ENCODE measurements at regions not wholly inside any gene's neighbourhood (a gene's known extent, or its start where the extent isn't known, plus 50 kb on each side); places are given as distances from the start of the nearest gene placed in this dataset.

- Histone ChIP-seq H3K36me3 (ENCODE audit: control insufficient read depth, insufficient read depth, low read length, severe bottlenecking) (no peaks in the 10 kb centered on the region), H3K9me3 (ENCODE audit: control insufficient read depth, low read length) (no peaks in the 10 kb centered on the region), H3K4me1 (ENCODE audit: control insufficient read depth, insufficient read depth, low read length) (no peaks in the 10 kb centered on the region), H3K4me3 (ENCODE audit: low read length) (no peak overlapping the region), H3K9ac (ENCODE audit: low read length) (no peak overlapping the region), H3K27me3 (replicated peaks; ENCODE audit: control insufficient read depth, insufficient read depth, low read length) (no peaks in the 10 kb centered on the region)
- no peak for DNase-seq (ENCODE audit: low read depth)
Measured at GRCh38 chr3:25863416-25863959, 73.6 kb downstream of the OXSM start.

GRCh38 chr3:25870452-25870851, 80.6 kb downstream of the OXSM start:
- Histone ChIP-seq H3K27me3 (replicated peaks; ENCODE audit: control insufficient read depth, insufficient read depth, low read length) (no peaks in the 10 kb centered on the region), H3K4me3 (ENCODE audit: low read length) (no peak overlapping the region), H3K9ac (ENCODE audit: low read length) (no peak overlapping the region), H3K4me1 (ENCODE audit: control insufficient read depth, insufficient read depth, low read length) (no peaks in the 10 kb centered on the region), H3K9me3 (ENCODE audit: control insufficient read depth, low read length) (peaks cover 7% of the 10 kb centered on the region), H3K36me3 (ENCODE audit: control insufficient read depth, insufficient read depth, low read length, severe bottlenecking) (no peaks in the 10 kb centered on the region)
- no peak for DNase-seq (ENCODE audit: low read depth)

- H3K36me3 ChIP-seq (ENCODE audit: control insufficient read depth, insufficient read depth, low read length, severe bottlenecking) = no peaks in the 10 kb centered on the region
- no peak for DNase-seq (ENCODE audit: low read depth)
- no peak overlapping the region for H3K9ac ChIP-seq (ENCODE audit: low read length)
- H3K4me3 ChIP-seq (ENCODE audit: low read length) = no peak overlapping the region
- H3K27me3 ChIP-seq (replicated peaks; ENCODE audit: control insufficient read depth, insufficient read depth, low read length) = no peaks in the 10 kb centered on the region
- H3K9me3 ChIP-seq (ENCODE audit: control insufficient read depth, low read length) = peaks cover 7% of the 10 kb centered on the region
- no peaks in the 10 kb centered on the region for H3K4me1 ChIP-seq (ENCODE audit: control insufficient read depth, insufficient read depth, low read length)
Measured at GRCh38 chr3:25872200-25872877, 82.4 kb downstream of the OXSM start.

DNA sequence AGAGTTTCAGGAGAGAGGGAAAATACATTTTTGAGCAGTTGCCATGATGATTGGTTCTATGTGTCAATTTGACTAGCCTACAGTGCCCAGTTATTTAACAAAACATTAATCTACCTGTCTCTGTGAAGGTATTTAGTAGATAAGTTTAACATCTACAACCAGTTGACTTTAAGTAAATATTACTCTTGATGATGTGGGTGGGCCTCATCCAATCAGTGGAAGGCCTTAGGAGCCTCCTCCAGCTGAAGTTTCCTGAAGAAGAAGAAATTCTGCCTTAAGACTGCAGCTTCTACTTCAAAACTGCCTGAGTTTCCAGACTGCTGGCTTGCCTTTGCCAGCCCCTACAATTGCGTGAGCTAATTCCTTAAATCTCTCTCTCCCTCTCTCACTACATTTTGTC, 93.6 kb downstream of the OXSM start:
- Histone ChIP-seq H3K36me3 (ENCODE audit: control insufficient read depth, insufficient read depth, low read length, severe bottlenecking) (no peaks in the 10 kb centered on the region), H3K9me3 (ENCODE audit: control insufficient read depth, low read length) (no peaks in the 10 kb centered on the region), H3K4me3 (ENCODE audit: low read length) (no peak overlapping the region), H3K27me3 (replicated peaks; ENCODE audit: control insufficient read depth, insufficient read depth, low read length) (no peaks in the 10 kb centered on the region), H3K4me1 (ENCODE audit: control insufficient read depth, insufficient read depth, low read length) (no peaks in the 10 kb centered on the region), H3K9ac (ENCODE audit: low read length) (no peak overlapping the region)
- DNase-seq (ENCODE audit: low read depth) = no peak

GRCh38 chr3:25884981-25885380, 95.1 kb downstream of the OXSM start:
- Histone ChIP-seq H3K4me3 (ENCODE audit: low read length) (no peak overlapping the region), H3K9me3 (ENCODE audit: control insufficient read depth, low read length) (no peaks in the 10 kb centered on the region), H3K4me1 (ENCODE audit: control insufficient read depth, insufficient read depth, low read length) (no peaks in the 10 kb centered on the region), H3K36me3 (ENCODE audit: control insufficient read depth, insufficient read depth, low read length, severe bottlenecking) (no peaks in the 10 kb centered on the region), H3K27me3 (replicated peaks; ENCODE audit: control insufficient read depth, insufficient read depth, low read length) (no peaks in the 10 kb centered on the region), H3K9ac (ENCODE audit: low read length) (no peak overlapping the region)
- no peak for DNase-seq (ENCODE audit: low read depth)

DNA sequence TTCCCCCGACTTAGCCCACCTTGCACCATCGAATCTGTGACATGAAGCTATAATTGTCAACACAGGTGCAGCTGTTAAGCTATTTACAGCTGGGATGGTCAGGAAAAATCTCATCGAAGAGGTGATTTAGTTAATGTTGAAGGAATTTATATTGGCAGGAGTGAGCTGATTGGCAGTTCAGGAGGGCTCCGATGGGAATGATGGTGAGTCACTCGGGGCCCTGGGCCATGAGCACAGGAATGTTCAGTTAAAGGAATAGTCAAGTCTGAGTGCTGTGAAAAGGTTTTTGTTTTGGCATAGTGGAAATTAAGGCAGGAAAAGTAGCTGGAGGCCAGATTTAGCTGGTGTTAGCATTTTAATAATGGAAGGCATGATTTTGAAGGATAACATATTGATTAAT, 95.7 kb downstream of the OXSM start:
- no peak for DNase-seq (ENCODE audit: low read depth)
- no peaks in the 10 kb centered on the region for H3K36me3 ChIP-seq (ENCODE audit: control insufficient read depth, insufficient read depth, low read length, severe bottlenecking)
- H3K27me3 ChIP-seq (replicated peaks; ENCODE audit: control insufficient read depth, insufficient read depth, low read length) = no peaks in the 10 kb centered on the region
- H3K4me3 ChIP-seq (ENCODE audit: low read length) = no peak overlapping the region
- H3K9me3 ChIP-seq (ENCODE audit: control insufficient read depth, low read length) = no peaks in the 10 kb centered on the region
- H3K9ac ChIP-seq (ENCODE audit: low read length) = no peak overlapping the region
- no peaks in the 10 kb centered on the region for H3K4me1 ChIP-seq (ENCODE audit: control insufficient read depth, insufficient read depth, low read length)

DNA sequence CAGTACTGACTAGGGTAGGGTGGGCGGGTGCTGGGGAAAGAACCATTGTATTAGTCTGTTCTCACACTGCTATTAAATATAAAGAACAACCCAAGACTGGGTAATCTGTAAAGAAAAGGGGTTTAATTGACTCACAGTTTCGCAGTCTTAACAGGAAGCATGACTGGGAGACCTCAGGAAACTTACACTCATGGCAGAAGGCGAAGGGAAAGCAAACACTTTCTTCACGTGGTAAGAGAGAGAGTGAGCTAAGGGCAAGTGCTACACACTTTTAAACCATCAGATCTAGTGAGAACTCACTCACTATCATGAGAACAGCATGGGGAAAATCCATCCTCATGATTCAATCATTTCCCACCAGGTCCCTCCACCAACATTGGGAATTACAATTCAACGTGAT, 98.0 kb downstream of the OXSM start:
- Histone ChIP-seq H3K27me3 (replicated peaks; ENCODE audit: control insufficient read depth, insufficient read depth, low read length) (no peaks in the 10 kb centered on the region), H3K9me3 (ENCODE audit: control insufficient read depth, low read length) (no peaks in the 10 kb centered on the region), H3K4me1 (ENCODE audit: control insufficient read depth, insufficient read depth, low read length) (no peaks in the 10 kb centered on the region), H3K4me3 (ENCODE audit: low read length) (no peak overlapping the region), H3K36me3 (ENCODE audit: control insufficient read depth, insufficient read depth, low read length, severe bottlenecking) (no peaks in the 10 kb centered on the region), H3K9ac (ENCODE audit: low read length) (no peak overlapping the region)
- no peak for DNase-seq (ENCODE audit: low read depth)

GRCh38 chr3:25888892-25889524, 99.1 kb downstream of the OXSM start:
- H3K27me3 ChIP-seq (replicated peaks; ENCODE audit: control insufficient read depth, insufficient read depth, low read length) = no peaks in the 10 kb centered on the region
- no peak overlapping the region for H3K9ac ChIP-seq (ENCODE audit: low read length)

DNA sequence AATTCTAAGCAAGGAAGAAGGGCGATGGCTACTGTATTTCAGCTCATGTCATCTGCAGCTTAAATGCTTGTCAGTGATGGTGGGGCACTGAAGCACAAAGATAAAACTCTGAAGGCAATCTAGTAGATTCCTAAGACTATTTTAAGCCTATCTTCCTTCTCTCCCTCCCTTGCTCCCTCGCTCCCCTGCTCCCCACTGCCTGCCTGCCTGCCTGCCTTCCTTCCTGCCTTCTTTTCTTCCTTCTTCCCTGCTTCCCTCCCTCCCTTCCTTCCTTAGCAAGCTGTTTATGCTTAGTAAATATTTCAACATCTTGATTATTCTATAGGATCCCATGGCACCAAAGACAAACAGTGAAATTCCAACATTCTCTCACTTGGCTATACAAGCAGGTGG, 99.6 kb downstream of the OXSM start:
- Histone ChIP-seq H3K27me3 (replicated peaks; ENCODE audit: control insufficient read depth, insufficient read depth, low read length) (no peaks in the 10 kb centered on the region), H3K36me3 (ENCODE audit: control insufficient read depth, insufficient read depth, low read length, severe bottlenecking) (no peaks in the 10 kb centered on the region), H3K4me1 (ENCODE audit: control insufficient read depth, insufficient read depth, low read length) (no peaks in the 10 kb centered on the region), H3K9me3 (ENCODE audit: control insufficient read depth, low read length) (no peaks in the 10 kb centered on the region), H3K4me3 (ENCODE audit: low read length) (no peak overlapping the region), H3K9ac (ENCODE audit: low read length) (no peak overlapping the region)
- DNase-seq (ENCODE audit: low read depth) = no peak

More at GRCh38 chr3:25888892-25889524, 99.1 kb downstream of the OXSM start:
- no peaks in the 10 kb centered on the region for H3K9me3 ChIP-seq (ENCODE audit: control insufficient read depth, low read length)
- H3K4me1 ChIP-seq (ENCODE audit: control insufficient read depth, insufficient read depth, low read length) = no peaks in the 10 kb centered on the region
- no peak for DNase-seq (ENCODE audit: low read depth)
- no peak overlapping the region for H3K4me3 ChIP-seq (ENCODE audit: low read length)
- H3K36me3 ChIP-seq (ENCODE audit: control insufficient read depth, insufficient read depth, low read length, severe bottlenecking) = no peaks in the 10 kb centered on the region

GRCh38 chr3:25894101-25894500, 104.2 kb downstream of the OXSM start:
- no peak for DNase-seq (ENCODE audit: low read depth)
- Histone ChIP-seq H3K4me3 (ENCODE audit: low read length) (no peak overlapping the region), H3K36me3 (ENCODE audit: control insufficient read depth, insufficient read depth, low read length, severe bottlenecking) (no peaks in the 10 kb centered on the region), H3K9me3 (ENCODE audit: control insufficient read depth, low read length) (no peaks in the 10 kb centered on the region), H3K27me3 (replicated peaks; ENCODE audit: control insufficient read depth, insufficient read depth, low read length) (no peaks in the 10 kb centered on the region), H3K9ac (ENCODE audit: low read length) (no peak overlapping the region), H3K4me1 (ENCODE audit: control insufficient read depth, insufficient read depth, low read length) (no peaks in the 10 kb centered on the region)

- H3K4me1 ChIP-seq (ENCODE audit: control insufficient read depth, insufficient read depth, low read length) = no peaks in the 10 kb centered on the region
- no peaks in the 10 kb centered on the region for H3K27me3 ChIP-seq (replicated peaks; ENCODE audit: control insufficient read depth, insufficient read depth, low read length)
- no peaks in the 10 kb centered on the region for H3K9me3 ChIP-seq (ENCODE audit: control insufficient read depth, low read length)
- no peak overlapping the region for H3K4me3 ChIP-seq (ENCODE audit: low read length)
- H3K9ac ChIP-seq (ENCODE audit: low read length) = no peak overlapping the region
- no peaks in the 10 kb centered on the region for H3K36me3 ChIP-seq (ENCODE audit: control insufficient read depth, insufficient read depth, low read length, severe bottlenecking)
- DNase-seq (ENCODE audit: low read depth) = no peak
Measured at GRCh38 chr3:25895031-25895430, 105.1 kb downstream of the OXSM start.

Data from adipocyte (in vitro differentiated cells).